ENCODE measurements at regions not wholly inside any gene's neighbourhood (a gene's known extent, or its start where the extent isn't known, plus 50 kb on each side); places are given as distances from the start of the nearest gene placed in this dataset.

GRCh38 chr5:124089578-124089977, 577.6 kb downstream of the CSNK1G3 start:
- DNase-seq = no peak

- no peak for DNase-seq
Measured at GRCh38 chr5:124088289-124089032, 576.5 kb downstream of the CSNK1G3 start.

- DNase-seq = no peak
Measured at GRCh38 chr5:124087752-124088151, 575.8 kb downstream of the CSNK1G3 start.

- DNase-seq = no peak
Measured at GRCh38 chr5:124080256-124080655, 568.3 kb downstream of the CSNK1G3 start.

GRCh38 chr5:124079062-124079461, 567.1 kb downstream of the CSNK1G3 start:
- DNase-seq = no peak

GRCh38 chr5:124074500-124074899, 562.5 kb downstream of the CSNK1G3 start:
- no peak for DNase-seq

- DNase-seq = no peak
Measured at GRCh38 chr5:124072570-124072969, 560.6 kb downstream of the CSNK1G3 start.

- no peak for DNase-seq
Measured at GRCh38 chr5:124071039-124071438, 559.1 kb downstream of the CSNK1G3 start.

- no peak for DNase-seq
Measured at GRCh38 chr5:124065508-124065907, 553.5 kb downstream of the CSNK1G3 start.

- no peak for DNase-seq
Measured at GRCh38 chr5:124064956-124065355, 553.0 kb downstream of the CSNK1G3 start.

- no peak for DNase-seq
Measured at GRCh38 chr5:124061663-124062062, 549.7 kb downstream of the CSNK1G3 start.

GRCh38 chr5:124061068-124061430, 549.1 kb downstream of the CSNK1G3 start:
- DNase-seq = no peak

- DNase-seq = no peak
Measured at GRCh38 chr5:124060413-124061067, 548.6 kb downstream of the CSNK1G3 start.

- no peak for DNase-seq
Measured at GRCh38 chr5:124060011-124060410, 548.0 kb downstream of the CSNK1G3 start.

GRCh38 chr5:124059200-124059599, 547.2 kb downstream of the CSNK1G3 start:
- no peak for DNase-seq

- no peak for DNase-seq
Measured at GRCh38 chr5:124057724-124058231, 545.8 kb downstream of the CSNK1G3 start.

GRCh38 chr5:124056991-124057723, 545.2 kb downstream of the CSNK1G3 start:
- DNase-seq = no peak

GRCh38 chr5:124056326-124056990, 544.5 kb downstream of the CSNK1G3 start:
- no peak for DNase-seq

GRCh38 chr5:124055751-124056150, 543.8 kb downstream of the CSNK1G3 start:
- no peak for DNase-seq

GRCh38 chr5:124054564-124054963, 542.6 kb downstream of the CSNK1G3 start:
- no peak for DNase-seq

- no peak for DNase-seq
Measured at GRCh38 chr5:124053340-124053739, 541.4 kb downstream of the CSNK1G3 start.

- no peak for DNase-seq
Measured at GRCh38 chr5:124052201-124052600, 540.2 kb downstream of the CSNK1G3 start.

GRCh38 chr5:124050120-124050770, 538.3 kb downstream of the CSNK1G3 start:
- DNase-seq = no peak
